ENCODE measurements at regions not wholly inside any gene's neighbourhood (a gene's known extent, or its start where the extent isn't known, plus 50 kb on each side); places are given as distances from the start of the nearest gene placed in this dataset.

- DNase-seq (ENCODE audit: low spot score) (no peak), ATAC-seq (no peak)
- H3K4me1 Mint-ChIP-seq (ENCODE audit: low read depth in 2 of 2), result no peaks in the 10 kb centered on the region
- H3K36me3 Mint-ChIP-seq, result no peaks in the 10 kb centered on the region
- H3K27me3 Mint-ChIP-seq, result no peaks in the 10 kb centered on the region
- no peak overlapping the region for H3K4me3 Mint-ChIP-seq
- no peak overlapping the region for H3K27ac Mint-ChIP-seq
- peaks cover 3% of the 10 kb centered on the region for H3K9me3 Mint-ChIP-seq
Observed at GRCh38 chr3:110756705-110757104, 314.9 kb upstream of the NECTIN3 start.

- ATAC-seq, result no peak
- peaks cover 4% of the 10 kb centered on the region for H3K9me3 Mint-ChIP-seq
- no peaks in the 10 kb centered on the region for H3K27me3 Mint-ChIP-seq
- no peak overlapping the region for H3K4me3 Mint-ChIP-seq
- H3K27ac Mint-ChIP-seq, result no peak overlapping the region
- H3K36me3 Mint-ChIP-seq, result no peaks in the 10 kb centered on the region
- no peak for DNase-seq (ENCODE audit: low spot score)
- no peaks in the 10 kb centered on the region for H3K4me1 Mint-ChIP-seq (ENCODE audit: low read depth in 2 of 2)
Observed at GRCh38 chr3:110758208-110758607, 313.4 kb upstream of the NECTIN3 start.

- H3K9me3 Mint-ChIP-seq, result peaks cover 10% of the 10 kb centered on the region
- no peaks in the 10 kb centered on the region for H3K4me1 Mint-ChIP-seq (ENCODE audit: low read depth in 2 of 2)
- H3K4me3 Mint-ChIP-seq, result no peak overlapping the region
- ATAC-seq, result peak in 1 of 2 donors; percentile 31
- DNase-seq (ENCODE audit: low spot score), result no peak
- H3K27me3 Mint-ChIP-seq, result no peaks in the 10 kb centered on the region
- no peaks in the 10 kb centered on the region for H3K36me3 Mint-ChIP-seq
- H3K27ac Mint-ChIP-seq, result no peak overlapping the region
Observed at GRCh38 chr3:110767156-110767555, 304.5 kb upstream of the NECTIN3 start.

GRCh38 chr3:110767838-110768237 lies 303.8 kb upstream of the NECTIN3 start:
- H3K9me3 Mint-ChIP-seq, result peaks cover 10% of the 10 kb centered on the region
- H3K27me3 Mint-ChIP-seq, result no peaks in the 10 kb centered on the region
- H3K27ac Mint-ChIP-seq, result no peak overlapping the region
- no peak overlapping the region for H3K4me3 Mint-ChIP-seq
- H3K4me1 Mint-ChIP-seq (ENCODE audit: low read depth in 2 of 2), result no peaks in the 10 kb centered on the region
- H3K36me3 Mint-ChIP-seq, result no peaks in the 10 kb centered on the region
- no peak for DNase-seq (ENCODE audit: low spot score)
- ATAC-seq, result no peak

- Mint-ChIP-seq H3K4me3 (no peak overlapping the region), H3K36me3 (no peaks in the 10 kb centered on the region), H3K9me3 (peaks cover 4% of the 10 kb centered on the region), H3K27ac (no peak overlapping the region), H3K4me1 (ENCODE audit: low read depth in 2 of 2) (no peaks in the 10 kb centered on the region), H3K27me3 (no peaks in the 10 kb centered on the region)
- ATAC-seq, result no peak
- no peak for DNase-seq (ENCODE audit: low spot score)
Observed at GRCh38 chr3:110773413-110773954, 298.1 kb upstream of the NECTIN3 start.

- no peak overlapping the region for H3K4me3 Mint-ChIP-seq
- no peaks in the 10 kb centered on the region for H3K36me3 Mint-ChIP-seq
- DNase-seq (ENCODE audit: low spot score) (no peak), ATAC-seq (no peak)
- H3K9me3 Mint-ChIP-seq, result peaks cover 9% of the 10 kb centered on the region
- H3K4me1 Mint-ChIP-seq (ENCODE audit: low read depth in 2 of 2), result no peaks in the 10 kb centered on the region
- H3K27ac Mint-ChIP-seq, result no peak overlapping the region
- no peaks in the 10 kb centered on the region for H3K27me3 Mint-ChIP-seq
Observed at GRCh38 chr3:110774496-110775265, 296.9 kb upstream of the NECTIN3 start.

- Mint-ChIP-seq H3K4me1 (ENCODE audit: low read depth in 2 of 2) (no peaks in the 10 kb centered on the region), H3K36me3 (no peaks in the 10 kb centered on the region), H3K27me3 (no peaks in the 10 kb centered on the region), H3K9me3 (peaks cover 6% of the 10 kb centered on the region), H3K4me3 (no peak overlapping the region), H3K27ac (no peak overlapping the region)
- ATAC-seq, result no peak
- no peak for DNase-seq (ENCODE audit: low spot score)
Observed at GRCh38 chr3:110779581-110779980, 292.0 kb upstream of the NECTIN3 start.

GRCh38 chr3:110783541-110783940 lies 288.1 kb upstream of the NECTIN3 start:
- no peak overlapping the region for H3K27ac Mint-ChIP-seq
- no peaks in the 10 kb centered on the region for H3K27me3 Mint-ChIP-seq
- no peak overlapping the region for H3K4me3 Mint-ChIP-seq
- no peak for ATAC-seq
- no peaks in the 10 kb centered on the region for H3K4me1 Mint-ChIP-seq (ENCODE audit: low read depth in 2 of 2)
- H3K36me3 Mint-ChIP-seq, result no peaks in the 10 kb centered on the region
- H3K9me3 Mint-ChIP-seq, result peaks cover 6% of the 10 kb centered on the region
- DNase-seq (ENCODE audit: low spot score), result no peak

GRCh38 chr3:110788794-110789193 lies 282.8 kb upstream of the NECTIN3 start:
- peaks cover 3% of the 10 kb centered on the region for H3K9me3 Mint-ChIP-seq
- no peaks in the 10 kb centered on the region for H3K36me3 Mint-ChIP-seq
- no peak overlapping the region for H3K4me3 Mint-ChIP-seq
- no peaks in the 10 kb centered on the region for H3K4me1 Mint-ChIP-seq (ENCODE audit: low read depth in 2 of 2)
- ATAC-seq (no peak), DNase-seq (ENCODE audit: low spot score) (no peak)
- no peaks in the 10 kb centered on the region for H3K27me3 Mint-ChIP-seq
- no peak overlapping the region for H3K27ac Mint-ChIP-seq

GRCh38 chr3:110789315-110789714 lies 282.3 kb upstream of the NECTIN3 start:
- Mint-ChIP-seq H3K4me3 (no peak overlapping the region), H3K27me3 (no peaks in the 10 kb centered on the region), H3K4me1 (ENCODE audit: low read depth in 2 of 2) (no peaks in the 10 kb centered on the region), H3K36me3 (no peaks in the 10 kb centered on the region), H3K9me3 (peaks cover 3% of the 10 kb centered on the region), H3K27ac (no peak overlapping the region)
- ATAC-seq, result no peak
- DNase-seq (ENCODE audit: low spot score), result no peak

- ATAC-seq (no peak), DNase-seq (ENCODE audit: low spot score) (no peak)
- H3K27me3 Mint-ChIP-seq, result no peaks in the 10 kb centered on the region
- no peak overlapping the region for H3K27ac Mint-ChIP-seq
- H3K4me1 Mint-ChIP-seq (ENCODE audit: low read depth in 2 of 2), result no peaks in the 10 kb centered on the region
- peaks cover 3% of the 10 kb centered on the region for H3K9me3 Mint-ChIP-seq
- no peaks in the 10 kb centered on the region for H3K36me3 Mint-ChIP-seq
- H3K4me3 Mint-ChIP-seq, result no peak overlapping the region
Observed at GRCh38 chr3:110790631-110791030, 281.0 kb upstream of the NECTIN3 start.

- Mint-ChIP-seq H3K4me3 (no peak overlapping the region), H3K27me3 (no peaks in the 10 kb centered on the region), H3K27ac (no peak overlapping the region), H3K9me3 (peaks cover 5% of the 10 kb centered on the region), H3K36me3 (no peaks in the 10 kb centered on the region), H3K4me1 (ENCODE audit: low read depth in 2 of 2) (no peaks in the 10 kb centered on the region)
- DNase-seq (ENCODE audit: low spot score), result no peak
- ATAC-seq, result no peak
Observed at GRCh38 chr3:110791995-110792686, 279.5 kb upstream of the NECTIN3 start.

- H3K36me3 Mint-ChIP-seq, result no peaks in the 10 kb centered on the region
- ATAC-seq (no peak), DNase-seq (ENCODE audit: low spot score) (no peak)
- peaks cover 4% of the 10 kb centered on the region for H3K9me3 Mint-ChIP-seq
- H3K4me1 Mint-ChIP-seq (ENCODE audit: low read depth in 2 of 2), result no peaks in the 10 kb centered on the region
- no peaks in the 10 kb centered on the region for H3K27me3 Mint-ChIP-seq
- H3K27ac Mint-ChIP-seq, result no peak overlapping the region
- H3K4me3 Mint-ChIP-seq, result no peak overlapping the region
Observed at GRCh38 chr3:110793611-110794010, 278.0 kb upstream of the NECTIN3 start.

- peaks cover 2% of the 10 kb centered on the region for H3K9me3 Mint-ChIP-seq
- no peaks in the 10 kb centered on the region for H3K27me3 Mint-ChIP-seq
- no peak overlapping the region for H3K4me3 Mint-ChIP-seq
- ATAC-seq (no peak), DNase-seq (ENCODE audit: low spot score) (no peak)
- H3K36me3 Mint-ChIP-seq, result no peaks in the 10 kb centered on the region
- no peaks in the 10 kb centered on the region for H3K4me1 Mint-ChIP-seq (ENCODE audit: low read depth in 2 of 2)
- no peak overlapping the region for H3K27ac Mint-ChIP-seq
Observed at GRCh38 chr3:110795163-110795562, 276.5 kb upstream of the NECTIN3 start.
